ENCODE measurements at regions not wholly inside any gene's neighbourhood (a gene's known extent, or its start where the extent isn't known, plus 50 kb on each side); places are given as distances from the start of the nearest gene placed in this dataset.

DNA sequence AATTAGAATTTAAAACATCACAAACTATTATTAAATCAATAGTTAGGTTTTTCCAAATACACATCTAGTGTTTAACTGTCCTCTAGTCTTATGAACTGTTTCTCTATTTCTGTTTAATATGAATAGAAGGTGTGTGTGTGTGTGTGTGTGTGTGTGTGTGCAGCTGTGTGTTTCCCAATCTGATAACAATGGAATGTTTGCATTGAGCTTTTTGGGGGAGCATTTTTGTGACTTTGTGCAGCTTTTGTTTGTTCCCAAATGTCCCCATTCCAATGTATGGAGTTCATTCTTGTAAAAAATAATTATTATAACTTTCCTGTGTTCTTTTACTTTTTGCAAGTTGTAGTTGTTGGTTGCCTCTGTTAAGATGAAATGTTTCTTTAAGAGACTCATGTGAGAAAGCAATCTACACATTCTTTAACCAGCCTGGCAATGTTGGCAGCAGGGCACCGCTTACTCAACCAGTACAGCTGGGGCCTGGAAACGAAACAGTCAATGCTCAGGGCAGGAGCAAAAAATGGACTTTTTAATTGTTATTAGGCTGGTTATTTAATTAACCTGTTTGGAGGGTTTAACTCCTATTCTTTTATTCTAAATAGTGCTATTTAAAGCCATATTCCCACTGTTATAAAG lies 354.3 kb downstream of the SRGAP2C start:
- TF ChIP-seq EP300 (IDR thresholded peaks at IDR 0.05; ENCODE audit: borderline replicate concordance in 1 of 2, control insufficient read depth in 1 of 2, low read depth in 2 of 2, low read length in 2 of 2) (no peak), ASH2L (IDR thresholded peaks at IDR 0.05; ENCODE audit: borderline replicate concordance, low read depth) (no peak), POLR2A (IDR thresholded peaks at IDR 0.05; ENCODE audit: low read depth, low read length) (no peak)
